Smooth muscle cell (in vitro differentiated cells): ENCODE measurements at regions not wholly inside any gene's neighbourhood (a gene's known extent, or its start where the extent isn't known, plus 50 kb on each side); places are given as distances from the start of the nearest gene placed in this dataset.

Experiments
- DNase-seq: peaks from one replicate; lab custom pipeline; 2025; ENCODE audit not compliant: unreplicated experiment; lab: John Stamatoyannopoulos, UW
- H2AFZ ChIP-seq: fragments of 200-600 bp; sonication (generic); 2 replicates; pipeline ENCODE4 v1.6.0; 2016; ENCODE audit warnings: antibody characterized with exemption, low read depth, mild to moderate bottlenecking
- H3F3A ChIP-seq: fragments of 200-600 bp; sonication (generic); 2 replicates; pipeline ENCODE4 v1.6.0; 2017; ENCODE audit warnings: antibody characterized with exemption, low read depth
- H3K27ac ChIP-seq: fragments of 200-600 bp; sonication (generic); 2 replicates; pipeline ENCODE4 v1.5.1; 2016; ENCODE audit warnings: low read depth, mild to moderate bottlenecking
- H3K27me3 ChIP-seq: fragments of 200-600 bp; sonication (generic); 2 replicates; pipeline ENCODE4 v1.6.1; 2016; ENCODE audit warnings: low read depth, mild to moderate bottlenecking
- H3K36me3 ChIP-seq: fragments of 200-600 bp; sonication (generic); 2 replicates; pipeline ENCODE4 v1.5.1; 2016; ENCODE audit warnings: low read depth
- H3K4me1 ChIP-seq: fragments of 200-600 bp; sonication (generic); 2 replicates; pipeline ENCODE4 v1.5.1; 2016; ENCODE audit warnings: low read depth
- H3K4me2 ChIP-seq: fragments of 200-600 bp; sonication (generic); 2 replicates; pipeline ENCODE4 v1.6.0; 2016; ENCODE audit warnings: mild to moderate bottlenecking
- H3K4me3 ChIP-seq: fragments of 200-600 bp; sonication (generic); 2 replicates; pipeline ENCODE4 v1.5.1; 2016; ENCODE audit warnings: mild to moderate bottlenecking
- H3K79me2 ChIP-seq: fragments of 200-600 bp; sonication (generic); 2 replicates; pipeline ENCODE4 v1.6.0; 2016; ENCODE audit warnings: low read depth, mild to moderate bottlenecking
- H3K9ac ChIP-seq: fragments of 200-600 bp; sonication (generic); 2 replicates; pipeline ENCODE4 v1.6.0; 2016; ENCODE audit warnings: low read depth
- H3K9me3 ChIP-seq: fragments of 200-600 bp; sonication (generic); replicated peaks from 2 replicates; pipeline ENCODE4 v1.5.1; 2016; ENCODE audit warnings: low read depth
- H4K20me1 ChIP-seq: fragments of 200-600 bp; sonication (generic); 2 replicates; pipeline ENCODE4 v1.6.0; 2016; ENCODE audit warnings: low read depth
- WGBS: methylation state at CpG from one replicate; pipeline ENCODE4 v1.1.7; 2016; ENCODE audit warnings: low lambda C conversion rate; 5-methylcytosine and 5-hydroxymethylcytosine counted together
- TF ChIP-seq, protein P1 (sequence below): fragments of 200-600 bp; sonication (generic); IDR thresholded peaks from 2 replicates; pipeline ENCODE4 v1.5.1; 2017; ENCODE audit warnings: borderline replicate concordance, mild to moderate bottlenecking, antibody characterized with exemption; ENCODE audit not compliant: insufficient read depth, poor library complexity, severe bottlenecking

DNA sequence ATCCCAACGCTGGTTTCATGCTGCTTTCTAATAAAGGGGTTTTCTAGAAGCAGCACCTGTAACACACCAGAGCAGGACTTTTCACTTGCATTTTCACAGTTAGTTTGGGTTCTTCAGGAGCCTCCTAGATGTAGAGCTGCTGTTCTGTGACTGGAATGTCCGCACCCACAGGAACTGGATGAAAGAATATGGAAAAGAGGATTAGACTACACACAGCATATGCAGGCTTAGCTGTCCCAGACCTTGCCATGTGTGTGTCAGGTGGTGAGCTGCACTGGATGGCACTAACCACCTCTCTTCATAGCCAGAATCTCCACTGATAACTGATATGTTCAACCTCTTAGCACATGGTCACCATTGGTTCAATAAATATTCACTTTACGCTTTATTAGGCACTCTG, 112.1 kb upstream of the POU3F3 start:
- H3F3A ChIP-seq = no peaks in the 10 kb centered on the region
- 81% methylated on average over 3 of the region's 3 CpGs for WGBS
- no peaks in the 10 kb centered on the region for H3K4me1 ChIP-seq
- H3K9me3 ChIP-seq = no peaks in the 10 kb centered on the region
- H4K20me1 ChIP-seq = no peaks in the 10 kb centered on the region
- H3K4me2 ChIP-seq = no peak overlapping the region
- H3K79me2 ChIP-seq = no peaks in the 10 kb centered on the region
- H3K36me3 ChIP-seq = no peaks in the 10 kb centered on the region
- peaks cover 9% of the 10 kb centered on the region for H3K27me3 ChIP-seq
- H2AFZ ChIP-seq = no peak overlapping the region
- TF ChIP-seq, protein P1, sequence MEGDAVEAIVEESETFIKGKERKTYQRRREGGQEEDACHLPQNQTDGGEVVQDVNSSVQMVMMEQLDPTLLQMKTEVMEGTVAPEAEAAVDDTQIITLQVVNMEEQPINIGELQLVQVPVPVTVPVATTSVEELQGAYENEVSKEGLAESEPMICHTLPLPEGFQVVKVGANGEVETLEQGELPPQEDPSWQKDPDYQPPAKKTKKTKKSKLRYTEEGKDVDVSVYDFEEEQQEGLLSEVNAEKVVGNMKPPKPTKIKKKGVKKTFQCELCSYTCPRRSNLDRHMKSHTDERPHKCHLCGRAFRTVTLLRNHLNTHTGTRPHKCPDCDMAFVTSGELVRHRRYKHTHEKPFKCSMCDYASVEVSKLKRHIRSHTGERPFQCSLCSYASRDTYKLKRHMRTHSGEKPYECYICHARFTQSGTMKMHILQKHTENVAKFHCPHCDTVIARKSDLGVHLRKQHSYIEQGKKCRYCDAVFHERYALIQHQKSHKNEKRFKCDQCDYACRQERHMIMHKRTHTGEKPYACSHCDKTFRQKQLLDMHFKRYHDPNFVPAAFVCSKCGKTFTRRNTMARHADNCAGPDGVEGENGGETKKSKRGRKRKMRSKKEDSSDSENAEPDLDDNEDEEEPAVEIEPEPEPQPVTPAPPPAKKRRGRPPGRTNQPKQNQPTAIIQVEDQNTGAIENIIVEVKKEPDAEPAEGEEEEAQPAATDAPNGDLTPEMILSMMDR = no peak
- no peak overlapping the region for H3K9ac ChIP-seq
- no peak for DNase-seq
- no peak overlapping the region for H3K4me3 ChIP-seq
- H3K27ac ChIP-seq = no peak overlapping the region

DNA sequence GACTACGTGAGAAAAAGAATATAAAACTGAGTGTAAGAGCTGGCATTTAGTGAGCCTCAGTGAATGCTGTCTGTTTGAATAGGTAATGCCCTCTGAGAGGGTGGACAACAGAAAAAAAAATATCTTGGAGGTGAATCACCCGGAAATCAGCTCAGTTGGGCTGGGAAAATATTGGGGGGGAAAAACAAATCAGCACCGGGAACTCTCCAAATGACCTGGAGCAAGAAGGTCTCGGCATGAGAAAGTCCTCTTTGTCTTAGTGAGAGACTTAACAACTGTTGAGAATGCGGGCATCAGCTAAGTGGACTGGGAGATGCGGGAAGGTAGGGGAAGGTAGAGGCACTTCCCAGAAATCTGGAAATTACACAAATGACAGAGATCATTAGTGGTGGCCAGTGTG, 109.4 kb upstream of the POU3F3 start:
- Histone ChIP-seq H3K36me3 (no peaks in the 10 kb centered on the region), H3K4me3 (no peak overlapping the region), H4K20me1 (no peaks in the 10 kb centered on the region), H3K9me3 (no peaks in the 10 kb centered on the region), H3K27me3 (peaks cover 10% of the 10 kb centered on the region), H3F3A (no peaks in the 10 kb centered on the region), H3K4me1 (no peaks in the 10 kb centered on the region), H3K4me2 (no peak overlapping the region), H3K27ac (no peak overlapping the region), H2AFZ (no peak overlapping the region), H3K9ac (no peak overlapping the region), H3K79me2 (no peaks in the 10 kb centered on the region)
- TF ChIP-seq, protein P1 = no peak
- DNase-seq = no peak
- 83% methylated on average over 6 of the region's 6 CpGs for WGBS

DNA sequence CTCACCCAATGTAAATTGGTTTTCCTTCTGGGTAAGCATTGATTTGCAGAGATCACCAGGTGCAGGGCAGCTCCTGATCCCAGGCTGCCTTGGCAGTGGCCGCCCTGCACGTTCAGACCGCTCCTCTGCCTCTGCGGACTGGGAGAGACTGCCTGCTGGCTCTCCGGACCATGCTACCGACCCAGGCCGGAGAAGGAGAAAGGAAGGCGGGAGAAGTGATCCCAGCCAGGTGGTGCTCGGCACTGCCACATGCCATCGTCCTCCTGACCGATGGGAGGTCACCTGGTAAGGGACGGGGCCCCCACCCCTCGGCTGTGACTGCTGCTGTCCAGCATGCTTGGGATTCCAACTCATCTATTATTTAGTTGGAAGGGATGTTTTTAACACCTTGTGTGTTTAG, 108.1 kb upstream of the POU3F3 start:
- no peaks in the 10 kb centered on the region for H3K4me1 ChIP-seq
- H2AFZ ChIP-seq = no peak overlapping the region
- H3F3A ChIP-seq = no peaks in the 10 kb centered on the region
- TF ChIP-seq, protein P1 = no peak
- H3K27me3 ChIP-seq = peaks cover 18% of the 10 kb centered on the region
- H3K9ac ChIP-seq = no peak overlapping the region
- H3K79me2 ChIP-seq = no peaks in the 10 kb centered on the region
- H3K4me3 ChIP-seq = no peak overlapping the region
- H3K36me3 ChIP-seq = no peaks in the 10 kb centered on the region
- 83% methylated on average over 12 of the region's 13 CpGs for WGBS
- H3K4me2 ChIP-seq = no peak overlapping the region
- H4K20me1 ChIP-seq = no peaks in the 10 kb centered on the region
- DNase-seq = no peak
- no peaks in the 10 kb centered on the region for H3K9me3 ChIP-seq
- H3K27ac ChIP-seq = no peak overlapping the region

DNA sequence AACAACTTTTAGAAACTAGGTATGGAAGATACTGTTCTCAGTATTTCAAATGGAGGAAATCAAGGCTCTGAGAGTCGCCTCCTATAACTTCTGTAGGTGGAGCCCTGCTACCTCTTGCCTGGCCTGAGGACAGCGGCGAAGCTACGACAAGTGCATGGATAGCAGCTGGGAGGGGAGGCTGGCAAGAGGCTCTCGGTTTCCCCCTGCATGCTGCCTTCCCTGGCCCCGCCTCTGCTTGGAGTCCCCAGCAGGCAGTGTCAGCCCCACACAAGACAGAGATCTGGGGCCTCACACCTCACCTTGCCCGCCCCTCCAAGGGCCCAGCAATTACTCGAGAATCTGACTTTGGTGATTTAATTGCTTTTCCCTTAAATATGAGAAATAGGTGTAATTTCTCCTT, 107.6 kb upstream of the POU3F3 start:
- Histone ChIP-seq H3K36me3 (no peaks in the 10 kb centered on the region), H3F3A (no peaks in the 10 kb centered on the region), H3K79me2 (no peaks in the 10 kb centered on the region), H2AFZ (no peak overlapping the region), H3K4me3 (no peak overlapping the region), H4K20me1 (no peaks in the 10 kb centered on the region), H3K9me3 (no peaks in the 10 kb centered on the region), H3K27me3 (peaks cover 15% of the 10 kb centered on the region), H3K4me1 (no peaks in the 10 kb centered on the region), H3K4me2 (no peak overlapping the region), H3K9ac (no peak overlapping the region), H3K27ac (no peak overlapping the region)
- TF ChIP-seq, protein P1 = no peak
- 92% methylated on average over 8 of the region's 8 CpGs for WGBS
- DNase-seq = no peak
